OCI-LY3 (cell line): ENCODE measurements at regions not wholly inside any gene's neighbourhood (a gene's known extent, or its start where the extent isn't known, plus 50 kb on each side); places are given as distances from the start of the nearest gene placed in this dataset.

ENCODE experiments used
- H2AFZ ChIP-seq: fragments of 200-600, 300-600 bp; shearing (Covaris generic); 2 replicates; pipeline ENCODE4 v1.6.0; 2014; ENCODE audit warnings: antibody characterized with exemption, low read depth, low read length
- H3K27ac ChIP-seq: fragments of 200-600, 300-600 bp; sonication (generic); 2 replicates; pipeline ENCODE4 v1.5.1; 2014; ENCODE audit warnings: mild to moderate bottlenecking, low read length, moderate library complexity, mixed read lengths
- H3K27me3 ChIP-seq: fragments of 200-600, 300-600 bp; sonication (generic); 2 replicates; pipeline ENCODE4 v1.6.1; 2014; ENCODE audit warnings: low read depth, low read length, mixed read lengths
- H3K36me3 ChIP-seq: fragments of 200-600, 300-600 bp; sonication (generic); replicated peaks from 2 replicates; pipeline ENCODE3; 2014; ENCODE audit warnings: low read depth, low read length, mixed read lengths
- H3K4me1 ChIP-seq: fragments of 300-600, 200-600 bp; sonication (generic); 2 replicates; pipeline ENCODE4 v1.6.1; 2014; ENCODE audit warnings: low read length, mixed read lengths
- H3K4me2 ChIP-seq: fragments of 200-600, 300-600 bp; sonication (generic); 2 replicates; pipeline ENCODE4 v1.6.1; 2014; ENCODE audit warnings: low read length, mixed read lengths
- H3K4me3 ChIP-seq: fragments of 300-600, 200-600 bp; sonication (generic); 2 replicates; pipeline ENCODE4 v1.5.1; 2014; ENCODE audit warnings: antibody characterized with exemption, mild to moderate bottlenecking, low read length, moderate library complexity
- H3K79me2 ChIP-seq: fragments of 300-600, 200-600 bp; shearing (Covaris generic); 2 replicates; pipeline ENCODE4 v1.6.1; 2014; ENCODE audit warnings: mild to moderate bottlenecking, low read length, mixed read lengths
- H3K9ac ChIP-seq: fragments of 300-600, 200-600 bp; shearing (Covaris generic); 2 replicates; pipeline ENCODE4 v1.6.0; 2014; ENCODE audit warnings: mild to moderate bottlenecking, low read length, moderate library complexity
- H3K9me3 ChIP-seq: fragments of 200-600, 300-600 bp; shearing (Covaris generic); 2 replicates; pipeline ENCODE4 v1.6.1; 2014; ENCODE audit warnings: low read length, mixed read lengths; ENCODE audit not compliant: insufficient read depth
- H4K20me1 ChIP-seq: fragments of 200-600, 300-600 bp; sonication (generic); 2 replicates; pipeline ENCODE4 v1.6.1; 2016; ENCODE audit warnings: low read length, mixed read lengths; ENCODE audit not compliant: insufficient read depth
- EZH2phosphoT487 ChIP-seq: fragments of 200-600 bp; shearing (Covaris generic); IDR thresholded peaks from 2 replicates; pipeline ENCODE4 v1.6.1; 2018; ENCODE audit warnings: antibody characterized with exemption, mixed run types, low read depth
- TF ChIP-seq, protein P1 (sequence below): fragments of 200-600, 300-600 bp; sonication (generic); IDR thresholded peaks from 2 replicates; pipeline ENCODE4 v1.5.1; 2014; ENCODE audit warnings: antibody characterized with exemption, low read length, low read depth

GRCh38 chr1:59098655-59099054 is 198.2 kb upstream of the FGGY start:
- H3K27ac ChIP-seq, result no peak overlapping the region
- no peaks in the 10 kb centered on the region for H3K27me3 ChIP-seq
- no peaks in the 10 kb centered on the region for H3K9me3 ChIP-seq
- no peak for TF ChIP-seq EZH2phosphoT487
- TF ChIP-seq, protein P1, sequence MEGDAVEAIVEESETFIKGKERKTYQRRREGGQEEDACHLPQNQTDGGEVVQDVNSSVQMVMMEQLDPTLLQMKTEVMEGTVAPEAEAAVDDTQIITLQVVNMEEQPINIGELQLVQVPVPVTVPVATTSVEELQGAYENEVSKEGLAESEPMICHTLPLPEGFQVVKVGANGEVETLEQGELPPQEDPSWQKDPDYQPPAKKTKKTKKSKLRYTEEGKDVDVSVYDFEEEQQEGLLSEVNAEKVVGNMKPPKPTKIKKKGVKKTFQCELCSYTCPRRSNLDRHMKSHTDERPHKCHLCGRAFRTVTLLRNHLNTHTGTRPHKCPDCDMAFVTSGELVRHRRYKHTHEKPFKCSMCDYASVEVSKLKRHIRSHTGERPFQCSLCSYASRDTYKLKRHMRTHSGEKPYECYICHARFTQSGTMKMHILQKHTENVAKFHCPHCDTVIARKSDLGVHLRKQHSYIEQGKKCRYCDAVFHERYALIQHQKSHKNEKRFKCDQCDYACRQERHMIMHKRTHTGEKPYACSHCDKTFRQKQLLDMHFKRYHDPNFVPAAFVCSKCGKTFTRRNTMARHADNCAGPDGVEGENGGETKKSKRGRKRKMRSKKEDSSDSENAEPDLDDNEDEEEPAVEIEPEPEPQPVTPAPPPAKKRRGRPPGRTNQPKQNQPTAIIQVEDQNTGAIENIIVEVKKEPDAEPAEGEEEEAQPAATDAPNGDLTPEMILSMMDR, result no peak
- H3K36me3 ChIP-seq, result no peaks in the 10 kb centered on the region
- H3K4me2 ChIP-seq, result no peak overlapping the region
- H4K20me1 ChIP-seq, result no peaks in the 10 kb centered on the region
- no peak overlapping the region for H3K4me3 ChIP-seq
- no peak overlapping the region for H3K9ac ChIP-seq
- no peaks in the 10 kb centered on the region for H3K79me2 ChIP-seq
- H3K4me1 ChIP-seq, result no peaks in the 10 kb centered on the region
- no peak overlapping the region for H2AFZ ChIP-seq

GRCh38 chr1:59100708-59101374 is 196.1 kb upstream of the FGGY start:
- Histone ChIP-seq H3K27me3 (no peaks in the 10 kb centered on the region), H2AFZ (no peak overlapping the region), H3K4me1 (no peaks in the 10 kb centered on the region), H3K9me3 (no peaks in the 10 kb centered on the region), H3K4me3 (no peak overlapping the region), H3K4me2 (no peak overlapping the region), H3K9ac (no peak overlapping the region), H3K36me3 (no peaks in the 10 kb centered on the region), H3K79me2 (no peaks in the 10 kb centered on the region), H3K27ac (no peak overlapping the region), H4K20me1 (no peaks in the 10 kb centered on the region)
- TF ChIP-seq, protein P1, result no peak
- TF ChIP-seq EZH2phosphoT487, result no peak

DNA sequence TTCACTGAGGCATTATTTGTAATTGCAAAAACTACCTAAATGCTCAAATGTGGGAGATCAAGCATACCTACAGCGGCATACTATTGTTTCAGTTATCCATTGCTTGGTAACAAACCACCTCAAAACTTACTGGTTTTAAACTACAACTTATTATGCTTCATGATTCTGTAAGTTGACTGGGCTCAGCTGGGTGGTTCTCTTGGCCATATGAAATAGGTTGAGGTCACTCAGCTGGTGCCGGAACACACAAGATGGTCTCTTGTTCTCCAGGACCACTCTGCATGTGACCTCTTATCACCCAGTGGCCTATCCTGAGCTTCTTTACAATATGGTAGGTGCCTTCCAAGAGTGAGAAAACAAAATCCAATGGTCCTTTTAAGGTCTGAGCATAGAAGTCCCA is 195.4 kb upstream of the FGGY start:
- Histone ChIP-seq H3K36me3 (no peaks in the 10 kb centered on the region), H3K9ac (no peak overlapping the region), H2AFZ (no peak overlapping the region), H3K4me3 (no peak overlapping the region), H3K9me3 (no peaks in the 10 kb centered on the region), H3K27ac (no peak overlapping the region), H3K4me2 (no peak overlapping the region), H4K20me1 (no peaks in the 10 kb centered on the region), H3K27me3 (no peaks in the 10 kb centered on the region), H3K4me1 (no peaks in the 10 kb centered on the region), H3K79me2 (no peaks in the 10 kb centered on the region)
- TF ChIP-seq, protein P1, result no peak
- TF ChIP-seq EZH2phosphoT487, result no peak

DNA sequence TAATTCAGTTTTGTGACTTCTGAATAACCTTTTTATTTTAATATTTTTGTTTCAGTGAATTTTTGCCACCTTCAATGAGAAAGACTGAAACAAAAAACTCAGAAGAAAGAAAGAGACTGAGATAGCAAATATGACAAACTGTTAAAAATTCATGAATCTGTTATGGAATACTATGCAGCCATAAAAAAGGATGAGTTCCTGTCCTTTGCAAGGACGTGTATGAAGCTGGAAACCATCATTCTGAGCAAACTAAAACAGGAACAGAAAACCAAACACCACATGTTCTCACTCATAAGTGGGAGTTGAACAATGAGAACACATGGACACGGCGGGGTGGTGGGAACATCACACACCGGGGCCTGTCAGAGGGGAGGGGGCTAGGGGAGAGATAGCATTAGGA is 193.4 kb upstream of the FGGY start:
- Histone ChIP-seq H3K9ac (no peak overlapping the region), H3K4me1 (no peaks in the 10 kb centered on the region), H4K20me1 (no peaks in the 10 kb centered on the region), H3K4me3 (no peak overlapping the region), H2AFZ (no peak overlapping the region), H3K9me3 (no peaks in the 10 kb centered on the region), H3K4me2 (no peak overlapping the region), H3K36me3 (no peaks in the 10 kb centered on the region), H3K27ac (no peak overlapping the region), H3K79me2 (no peaks in the 10 kb centered on the region), H3K27me3 (no peaks in the 10 kb centered on the region)
- TF ChIP-seq, protein P1, result no peak
- no peak for TF ChIP-seq EZH2phosphoT487
